Activated T-cell treated with anti-CD3 and anti-CD28 coated beads for 24 hours (primary cell): ENCODE measurements at regions not wholly inside any gene's neighbourhood (a gene's known extent, or its start where the extent isn't known, plus 50 kb on each side); places are given as distances from the start of the nearest gene placed in this dataset.
A peak's percentile ranks its signal among the peaks of the same experiment; 100 is the strongest.

Experiments used
- DNase-seq: peaks from one replicate; pipeline ENCODE4 v3.0.0-alpha.2; 2020; ENCODE audit warnings: low read depth

GRCh38 chr18:70454704-70455322, 166.0 kb downstream of the SOCS6 start:
- peak; percentile 10 for DNase-seq

GRCh38 chr18:70453058-70453775, 164.4 kb downstream of the SOCS6 start:
- DNase-seq = no peak

GRCh38 chr18:70452501-70452900, 163.7 kb downstream of the SOCS6 start:
- no peak for DNase-seq

DNA sequence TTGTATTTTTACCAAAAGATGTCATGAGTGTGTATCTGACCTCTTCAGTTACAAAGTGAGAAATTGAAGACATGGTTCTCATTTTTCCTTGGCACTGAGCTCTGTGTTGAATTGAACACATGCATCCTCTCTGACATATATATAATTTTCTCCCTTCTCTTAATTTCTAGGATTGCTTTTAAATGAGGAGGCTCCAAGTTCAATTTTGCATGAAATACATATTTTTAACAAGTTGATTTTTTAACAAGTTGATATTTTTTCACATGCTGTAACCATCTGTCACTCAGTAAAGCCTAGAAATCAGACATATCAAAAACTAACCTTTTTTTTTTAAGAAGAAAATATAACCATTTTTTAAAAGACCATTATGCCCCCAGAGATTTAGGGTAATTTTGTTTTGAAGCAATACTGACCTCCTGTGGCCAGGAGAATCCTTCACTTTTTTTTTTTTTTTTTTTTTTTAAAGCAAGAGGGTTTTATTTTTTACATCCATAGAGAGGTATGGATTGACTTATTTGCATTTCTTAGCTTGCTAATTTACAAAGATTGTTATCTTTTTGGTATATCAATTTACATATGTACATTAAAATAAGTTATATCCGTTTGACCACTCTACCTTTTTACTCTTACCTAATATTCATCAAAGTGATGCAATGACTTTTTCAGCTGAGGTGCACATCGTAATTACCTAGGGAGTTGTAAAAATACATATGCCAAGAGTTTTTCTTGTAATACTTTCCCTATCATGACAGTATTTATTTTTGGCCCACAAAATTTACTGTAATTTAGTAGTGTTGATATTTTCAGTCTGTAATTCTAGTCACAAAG, 161.8 kb downstream of the SOCS6 start:
- DNase-seq = no peak

- DNase-seq = no peak
These were observed 159.7 kb downstream of the SOCS6 start for GRCh38 chr18:70448588-70448987.

GRCh38 chr18:70446063-70446462, 157.2 kb downstream of the SOCS6 start:
- no peak for DNase-seq

DNA sequence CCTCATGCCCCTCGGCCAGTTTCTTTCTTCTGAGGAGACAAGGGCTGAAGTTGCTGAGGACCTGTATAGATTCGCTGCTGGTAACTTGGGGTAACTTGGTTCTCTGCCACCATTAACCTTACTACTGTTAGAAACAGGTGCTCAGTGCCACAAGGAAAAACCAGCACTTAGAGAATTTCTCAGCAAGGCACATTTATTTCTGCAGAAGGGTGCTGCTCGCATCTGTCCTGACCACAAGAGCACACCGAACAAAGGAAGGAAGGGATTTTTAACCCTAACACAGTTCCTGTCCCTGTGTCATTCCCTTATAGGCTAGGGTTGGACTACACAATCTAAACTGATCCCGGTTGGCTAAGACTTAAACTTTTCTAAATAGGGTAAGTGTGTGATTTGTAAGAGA, 154.1 kb downstream of the SOCS6 start:
- DNase-seq = no peak

GRCh38 chr18:70432804-70433400, 144.1 kb downstream of the SOCS6 start:
- DNase-seq = no peak

DNA sequence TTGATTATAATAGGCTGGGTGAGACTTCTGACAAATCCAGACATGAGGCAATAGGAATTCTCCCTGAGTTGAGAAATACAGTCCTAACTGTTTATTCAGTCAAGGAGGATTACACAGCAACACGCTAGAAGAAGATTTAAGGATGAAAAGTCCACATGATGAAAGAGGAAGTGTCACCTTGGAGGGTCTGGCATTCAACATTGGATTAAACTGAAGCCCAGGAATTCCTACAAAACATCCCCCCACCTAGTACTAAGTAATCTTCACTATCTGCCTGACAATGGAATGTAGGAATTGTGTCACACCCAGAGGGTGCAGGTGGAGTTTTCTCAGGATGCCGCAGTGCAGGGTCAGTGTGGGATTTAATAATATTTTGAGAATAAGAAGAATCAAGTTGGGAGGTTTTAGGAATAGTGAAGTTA, 142.4 kb downstream of the SOCS6 start:
- no peak for DNase-seq

GRCh38 chr18:70430501-70431173, 141.8 kb downstream of the SOCS6 start:
- no peak for DNase-seq

DNA sequence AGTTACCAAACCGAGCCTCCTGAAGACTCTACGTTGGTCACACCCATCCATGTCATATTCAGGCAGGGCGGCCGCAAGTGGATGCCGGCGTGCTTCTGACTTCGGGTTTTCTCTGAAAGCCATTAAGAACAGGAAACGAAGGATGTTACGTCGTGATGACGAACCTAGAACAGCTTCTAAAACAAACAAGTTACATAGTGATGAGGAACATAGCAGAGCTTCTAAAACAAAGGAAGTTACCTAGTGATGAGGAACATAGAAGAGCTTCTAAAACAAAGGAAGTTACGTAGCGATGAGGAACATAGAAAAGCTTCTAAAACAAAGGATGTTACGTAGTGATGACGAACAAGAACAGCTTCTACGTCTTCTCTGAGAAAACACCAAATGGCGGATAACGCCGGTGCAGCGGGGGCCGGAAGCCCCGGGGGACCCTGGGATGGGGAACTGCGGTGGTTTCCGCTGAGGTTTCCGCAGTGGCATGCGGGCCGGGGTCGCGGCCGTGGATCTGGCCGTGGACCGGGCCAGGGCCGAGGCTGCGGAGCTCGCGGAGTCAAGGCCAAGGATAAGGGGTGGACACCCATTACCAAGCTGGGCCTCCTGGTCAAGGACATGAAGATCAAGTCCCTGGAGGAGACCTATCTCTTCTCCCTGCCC, 141.1 kb downstream of the SOCS6 start:
- no peak for DNase-seq

DNA sequence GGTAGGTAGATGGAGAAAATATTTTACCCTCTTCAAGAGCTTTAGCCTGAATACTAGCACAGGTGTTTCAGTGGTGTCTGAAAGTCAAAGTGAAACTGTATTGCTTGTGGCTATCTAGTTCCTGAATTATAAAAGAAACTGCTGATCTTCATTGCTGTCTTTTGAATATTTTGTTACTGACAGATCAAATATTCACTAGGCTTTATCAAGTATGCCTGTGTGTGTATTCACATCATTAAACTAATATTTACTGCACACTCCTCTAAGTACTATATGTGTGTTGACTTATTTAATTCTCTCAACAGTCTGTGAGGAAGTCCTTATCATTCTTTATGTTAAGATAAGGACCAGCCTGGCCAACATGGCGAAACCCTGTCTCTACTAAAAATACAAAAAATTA, 139.6 kb downstream of the SOCS6 start:
- no peak for DNase-seq

DNA sequence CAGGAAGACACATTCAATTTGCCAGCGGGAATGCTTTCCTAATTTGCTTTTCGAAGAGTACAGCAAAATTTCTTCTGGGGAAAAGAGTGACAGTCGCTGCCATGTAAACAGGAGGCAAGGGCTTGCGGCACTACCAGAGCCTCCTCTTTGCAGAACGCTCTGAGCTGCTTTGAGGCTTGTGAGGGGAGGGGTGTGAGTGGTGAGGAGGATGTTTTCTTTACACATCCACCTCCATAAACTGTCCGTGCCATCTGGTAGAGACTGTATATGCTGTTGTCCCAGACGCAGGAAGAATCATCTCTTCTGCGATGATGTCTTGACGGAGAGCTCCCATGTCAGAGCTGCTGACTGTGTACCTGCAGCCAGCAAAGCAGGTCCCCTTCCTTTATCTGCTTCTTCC, 138.0 kb downstream of the SOCS6 start:
- no peak for DNase-seq

DNA sequence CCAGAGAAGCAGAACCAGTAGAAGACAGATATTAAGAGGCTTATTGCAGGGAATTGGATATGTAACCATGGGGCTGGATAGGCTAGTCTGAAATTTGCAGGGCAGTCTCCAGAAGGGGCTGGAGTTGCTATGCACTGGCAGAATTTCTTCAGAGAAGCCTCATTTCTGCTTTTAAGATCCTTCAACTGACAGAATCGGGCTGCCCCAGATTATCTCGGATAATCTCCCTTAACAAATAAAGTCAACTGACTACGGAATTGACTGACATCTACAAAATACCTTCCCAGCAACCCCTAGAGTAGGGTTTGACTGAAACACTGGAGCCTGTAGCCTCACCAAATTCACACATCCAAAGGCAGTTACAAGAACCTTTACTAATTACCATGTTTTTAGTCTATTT, 136.4 kb downstream of the SOCS6 start:
- DNase-seq = no peak

GRCh38 chr18:70423988-70424387, 135.1 kb downstream of the SOCS6 start:
- no peak for DNase-seq

DNA sequence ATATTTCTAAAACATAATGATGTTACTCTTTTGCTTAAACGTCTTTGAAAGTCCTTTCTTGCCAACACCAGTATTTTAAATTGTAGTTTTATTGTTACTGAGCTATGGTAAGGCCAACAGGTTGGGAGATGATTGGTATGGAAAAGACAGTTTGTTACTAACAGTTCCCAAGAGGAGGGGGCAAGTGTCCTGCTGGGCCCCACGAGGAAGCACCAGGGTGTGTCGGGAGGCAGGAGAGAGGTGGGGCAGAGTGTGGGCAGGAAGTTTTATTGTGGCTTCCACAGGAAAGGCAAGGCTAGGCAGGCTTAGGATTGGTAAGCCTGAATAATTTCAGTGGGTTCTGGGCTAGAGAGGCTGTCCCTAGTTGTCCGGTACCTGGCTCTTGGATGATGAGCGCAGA, 134.3 kb downstream of the SOCS6 start:
- DNase-seq = no peak

- DNase-seq = no peak
These were observed 133.6 kb downstream of the SOCS6 start for GRCh38 chr18:70422391-70422965.

GRCh38 chr18:70421471-70422390, 132.9 kb downstream of the SOCS6 start:
- DNase-seq = no peak

DNA sequence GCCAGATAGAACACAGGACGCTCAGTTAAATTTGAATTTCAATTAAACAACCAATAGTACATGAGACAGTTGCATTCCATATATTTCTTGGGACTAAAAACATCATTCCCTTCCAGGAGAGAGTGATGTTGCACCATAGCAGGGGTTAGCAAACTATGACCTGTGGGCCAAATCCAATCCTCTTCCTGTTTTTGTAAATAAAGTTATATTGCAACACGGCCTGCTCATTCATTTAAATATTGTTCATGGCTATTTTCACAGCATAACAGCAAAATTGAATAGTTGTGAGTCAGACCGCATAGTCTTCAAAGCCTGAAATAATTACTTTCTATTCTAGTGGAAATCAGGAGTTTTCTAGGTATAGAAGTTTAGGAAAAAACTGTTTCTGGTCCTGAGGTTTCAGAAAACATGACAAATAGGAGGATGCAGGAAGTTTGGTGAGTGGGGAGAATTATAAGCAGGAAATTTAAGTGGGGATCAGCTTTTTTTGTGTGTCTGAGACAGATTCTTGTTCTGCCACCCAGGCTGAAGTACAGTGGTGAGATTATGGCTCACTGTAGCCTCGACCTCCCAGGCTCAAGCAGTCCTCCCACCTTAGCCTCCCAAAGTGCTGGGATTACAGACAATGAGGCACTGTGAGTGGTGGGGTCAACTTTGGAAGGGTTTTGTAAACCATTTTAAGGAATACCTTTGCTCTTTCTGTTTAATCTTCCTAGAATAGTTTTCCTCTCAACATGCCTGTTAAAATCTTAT, 131.5 kb downstream of the SOCS6 start:
- no peak for DNase-seq
